UCSD-AML1 (cell line): ENCODE measurements at regions not wholly inside any gene's neighbourhood (a gene's known extent, or its start where the extent isn't known, plus 50 kb on each side); places are given as distances from the start of the nearest gene placed in this dataset.
"Not testable (repeated sequence)": the region's sequence is repeated elsewhere in the genome, so short reads cannot be mapped to it uniquely, and the experiment has no call there.

ENCODE experiments used
- DNase-seq: peaks from one replicate; lab custom pipeline; 2025; ENCODE audit not compliant: unreplicated experiment; lab: John Stamatoyannopoulos, UW

GRCh38 chr20:53819973-53820451 is 226.4 kb upstream of the ZNF217 start:
- no peak for DNase-seq

- DNase-seq, result no peak
Observed at GRCh38 chr20:53818457-53819177, 225.0 kb upstream of the ZNF217 start.

- DNase-seq, result not testable (repeated sequence)
Observed at GRCh38 chr20:53817513-53817912, 223.9 kb upstream of the ZNF217 start.

- DNase-seq, result no peak
Observed at GRCh38 chr20:53816872-53817398, 223.3 kb upstream of the ZNF217 start.

GRCh38 chr20:53815509-53815908 is 221.9 kb upstream of the ZNF217 start:
- DNase-seq, result no peak

GRCh38 chr20:53814060-53814459 is 220.4 kb upstream of the ZNF217 start:
- no peak for DNase-seq

- DNase-seq, result no peak
Observed at GRCh38 chr20:53813636-53814035, 220.0 kb upstream of the ZNF217 start.

- no peak for DNase-seq
Observed at GRCh38 chr20:53811577-53811976, 217.9 kb upstream of the ZNF217 start.

- no peak for DNase-seq
Observed at GRCh38 chr20:53810661-53811355, 217.2 kb upstream of the ZNF217 start.

- no peak for DNase-seq
Observed at GRCh38 chr20:53809728-53810365, 216.2 kb upstream of the ZNF217 start.

- DNase-seq, result no peak
Observed at GRCh38 chr20:53809217-53809616, 215.6 kb upstream of the ZNF217 start.

- DNase-seq, result no peak
Observed at GRCh38 chr20:53808733-53809132, 215.1 kb upstream of the ZNF217 start.

GRCh38 chr20:53808302-53808701 is 214.7 kb upstream of the ZNF217 start:
- DNase-seq, result not testable (repeated sequence)

GRCh38 chr20:53806683-53807401 is 213.2 kb upstream of the ZNF217 start:
- DNase-seq, result no peak

- no peak for DNase-seq
Observed at GRCh38 chr20:53805895-53806384, 212.3 kb upstream of the ZNF217 start.

GRCh38 chr20:53804920-53805894 is 211.6 kb upstream of the ZNF217 start:
- no peak for DNase-seq

- DNase-seq, result not testable (repeated sequence)
Observed at GRCh38 chr20:53804308-53804707, 210.7 kb upstream of the ZNF217 start.

GRCh38 chr20:53803492-53804155 is 210.0 kb upstream of the ZNF217 start:
- DNase-seq, result no peak
